ENCODE measurements at regions not wholly inside any gene's neighbourhood (a gene's known extent, or its start where the extent isn't known, plus 50 kb on each side); places are given as distances from the start of the nearest gene placed in this dataset.

DNA sequence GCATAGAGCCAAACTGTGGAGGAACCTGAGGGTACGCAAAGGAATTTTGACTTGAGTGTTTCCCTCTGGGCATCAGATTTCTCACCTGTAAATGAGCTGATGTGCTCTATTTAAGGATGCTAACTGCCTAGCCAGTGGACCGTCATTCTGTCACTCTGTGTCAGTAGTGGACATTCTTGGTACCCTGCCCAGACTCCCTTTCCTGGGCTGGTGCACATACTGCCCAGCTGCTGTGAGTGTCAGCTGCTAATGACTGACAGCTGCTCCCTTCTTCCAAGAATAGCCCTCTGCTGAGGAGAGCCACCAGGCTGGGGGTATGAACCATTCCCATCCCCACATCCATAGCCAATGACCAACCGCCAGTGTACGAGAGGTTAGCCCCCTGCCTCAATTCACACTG, 193.1 kb upstream of the DAB1 start:
- no peak overlapping the region for H3K4me3 ChIP-seq (ENCODE audit: low read length)
- H3K36me3 ChIP-seq (ENCODE audit: control insufficient read depth, low read depth, low read length) = no peaks in the 10 kb centered on the region
- no peak overlapping the region for H3K27ac ChIP-seq (ENCODE audit: low read length)
- no peaks in the 10 kb centered on the region for H3K27me3 ChIP-seq (ENCODE audit: control insufficient read depth, insufficient read depth, low read length)
- H3K9me3 ChIP-seq (ENCODE audit: control insufficient read depth, low read depth, low read length) = no peaks in the 10 kb centered on the region
- no peaks in the 10 kb centered on the region for H3K4me1 ChIP-seq (ENCODE audit: control insufficient read depth, low read depth, low read length)
- no peak overlapping the region for H3K9ac ChIP-seq (ENCODE audit: low read length)

DNA sequence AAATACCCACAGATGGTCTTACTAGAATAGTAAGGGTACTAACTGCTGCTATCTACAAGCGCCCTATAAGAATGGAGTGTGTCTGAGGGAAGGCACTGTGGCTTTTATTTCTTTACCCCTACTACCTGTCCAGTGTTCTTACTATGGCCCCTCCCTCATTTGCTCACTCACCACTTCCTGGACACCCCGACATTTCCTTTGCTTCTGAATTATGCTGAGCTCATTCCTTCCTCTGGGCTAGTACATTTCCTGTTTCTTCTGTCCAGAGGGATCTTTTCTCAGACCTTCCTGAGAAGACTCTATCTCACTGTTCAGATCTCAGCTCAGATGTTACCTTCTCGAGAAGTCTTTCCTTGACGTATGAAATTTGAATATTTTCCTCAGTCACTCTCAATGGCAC, 192.1 kb upstream of the DAB1 start:
- H3K27me3 ChIP-seq (ENCODE audit: control insufficient read depth, insufficient read depth, low read length) = no peaks in the 10 kb centered on the region
- H3K4me3 ChIP-seq (ENCODE audit: low read length) = no peak overlapping the region
- H3K9me3 ChIP-seq (ENCODE audit: control insufficient read depth, low read depth, low read length) = no peaks in the 10 kb centered on the region
- H3K9ac ChIP-seq (ENCODE audit: low read length) = no peak overlapping the region
- no peaks in the 10 kb centered on the region for H3K4me1 ChIP-seq (ENCODE audit: control insufficient read depth, low read depth, low read length)
- no peak overlapping the region for H3K27ac ChIP-seq (ENCODE audit: low read length)
- H3K36me3 ChIP-seq (ENCODE audit: control insufficient read depth, low read depth, low read length) = no peaks in the 10 kb centered on the region

DNA sequence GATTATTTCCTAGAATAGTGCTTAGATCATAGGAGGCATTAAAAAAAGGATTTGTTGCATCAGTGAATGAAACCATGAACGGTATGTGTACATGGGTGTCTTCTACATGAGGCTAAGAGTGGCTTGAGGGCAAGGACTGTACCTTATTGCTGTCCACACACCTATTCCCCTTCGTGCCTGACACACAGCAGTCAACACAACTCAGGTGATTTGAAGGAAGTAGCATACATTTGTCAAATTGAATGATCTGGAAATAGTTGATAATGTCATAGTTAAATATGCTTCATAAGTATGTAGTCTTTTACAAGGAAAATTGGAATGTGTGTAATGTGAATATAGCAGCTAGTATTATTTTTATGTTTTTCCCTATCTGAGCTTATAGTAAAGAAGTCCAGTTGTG, 189.0 kb upstream of the DAB1 start:
- Histone ChIP-seq H3K9me3 (ENCODE audit: control insufficient read depth, low read depth, low read length) (no peaks in the 10 kb centered on the region), H3K4me1 (ENCODE audit: control insufficient read depth, low read depth, low read length) (no peaks in the 10 kb centered on the region), H3K4me3 (ENCODE audit: low read length) (no peak overlapping the region), H3K27ac (ENCODE audit: low read length) (no peak overlapping the region), H3K36me3 (ENCODE audit: control insufficient read depth, low read depth, low read length) (no peaks in the 10 kb centered on the region), H3K9ac (ENCODE audit: low read length) (no peak overlapping the region), H3K27me3 (ENCODE audit: control insufficient read depth, insufficient read depth, low read length) (no peaks in the 10 kb centered on the region)

DNA sequence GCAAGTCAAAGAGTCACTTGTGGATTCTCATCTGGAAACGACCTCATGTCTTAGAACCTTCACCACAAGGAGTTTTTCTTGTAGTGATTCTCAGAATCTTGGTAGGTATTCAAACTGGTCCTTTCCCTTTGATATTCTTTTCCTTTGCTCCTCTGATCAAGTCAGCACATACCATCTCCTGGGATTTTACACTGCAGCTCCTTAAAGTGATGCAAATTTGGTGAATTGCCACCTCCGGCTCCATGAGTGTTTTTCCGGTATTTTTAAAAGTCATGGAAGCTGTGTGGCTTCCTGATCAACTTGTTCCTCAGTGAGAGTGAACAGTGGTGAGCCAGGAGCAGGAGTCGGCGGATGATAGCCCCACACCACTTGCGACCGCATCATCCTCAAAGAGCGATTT, 182.1 kb upstream of the DAB1 start:
- no peak overlapping the region for H3K4me3 ChIP-seq (ENCODE audit: low read length)
- no peaks in the 10 kb centered on the region for H3K27me3 ChIP-seq (ENCODE audit: control insufficient read depth, insufficient read depth, low read length)
- H3K4me1 ChIP-seq (ENCODE audit: control insufficient read depth, low read depth, low read length) = peaks cover 24% of the 10 kb centered on the region
- H3K9me3 ChIP-seq (ENCODE audit: control insufficient read depth, low read depth, low read length) = no peaks in the 10 kb centered on the region
- H3K27ac ChIP-seq (ENCODE audit: low read length) = no peak overlapping the region
- H3K36me3 ChIP-seq (ENCODE audit: control insufficient read depth, low read depth, low read length) = no peaks in the 10 kb centered on the region
- H3K9ac ChIP-seq (ENCODE audit: low read length) = no peak overlapping the region

DNA sequence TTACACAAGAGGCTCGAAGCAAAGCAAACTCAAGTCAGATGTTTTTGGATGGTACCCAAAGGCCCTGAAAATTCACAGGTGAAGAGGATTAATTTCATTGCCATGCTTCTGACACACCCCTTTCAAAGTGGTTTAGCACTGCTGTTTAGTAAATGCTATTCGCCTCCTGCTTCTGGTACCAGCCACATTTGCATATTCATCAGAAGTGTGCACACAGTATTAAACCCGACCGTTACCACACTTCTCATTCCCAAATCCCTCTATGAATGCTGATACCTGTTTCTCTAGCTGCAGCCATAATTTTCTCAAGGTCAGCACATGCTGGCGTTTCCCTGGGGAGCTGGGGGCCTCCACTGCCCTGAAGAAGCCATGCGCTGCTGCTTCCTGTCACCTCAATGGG, 179.8 kb upstream of the DAB1 start:
- Histone ChIP-seq H3K27ac (ENCODE audit: low read length) (no peak overlapping the region), H3K9me3 (ENCODE audit: control insufficient read depth, low read depth, low read length) (no peaks in the 10 kb centered on the region), H3K4me1 (ENCODE audit: control insufficient read depth, low read depth, low read length) (peaks cover 43% of the 10 kb centered on the region), H3K4me3 (ENCODE audit: low read length) (no peak overlapping the region), H3K9ac (ENCODE audit: low read length) (no peak overlapping the region), H3K36me3 (ENCODE audit: control insufficient read depth, low read depth, low read length) (no peaks in the 10 kb centered on the region), H3K27me3 (ENCODE audit: control insufficient read depth, insufficient read depth, low read length) (no peaks in the 10 kb centered on the region)

DNA sequence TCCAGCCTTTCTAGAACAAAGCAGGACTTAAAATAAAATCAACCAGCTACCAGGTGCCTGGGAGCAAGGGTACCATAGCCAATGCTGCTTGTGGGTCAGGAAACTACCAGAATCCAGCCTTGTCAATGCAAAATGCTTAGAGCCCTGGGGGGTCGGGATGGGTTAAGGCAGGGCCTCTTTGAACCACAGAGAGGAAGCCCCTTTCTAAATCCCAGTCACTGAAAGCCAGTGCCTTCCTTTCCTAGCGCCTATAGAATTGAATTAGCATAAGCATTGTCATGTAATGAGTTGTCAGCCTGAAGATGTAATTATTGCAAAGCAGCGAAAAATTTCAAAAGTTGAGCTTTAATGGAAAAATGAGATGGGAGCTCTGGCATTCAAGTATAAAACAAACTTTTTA, 176.6 kb upstream of the DAB1 start:
- no peak overlapping the region for H3K9ac ChIP-seq (ENCODE audit: low read length)
- H3K9me3 ChIP-seq (ENCODE audit: control insufficient read depth, low read depth, low read length) = no peaks in the 10 kb centered on the region
- no peaks in the 10 kb centered on the region for H3K36me3 ChIP-seq (ENCODE audit: control insufficient read depth, low read depth, low read length)
- peaks cover 64% of the 10 kb centered on the region for H3K4me1 ChIP-seq (ENCODE audit: control insufficient read depth, low read depth, low read length)
- peak overlapping the region; percentile 39 for H3K4me3 ChIP-seq (ENCODE audit: low read length)
- H3K27me3 ChIP-seq (ENCODE audit: control insufficient read depth, insufficient read depth, low read length) = no peaks in the 10 kb centered on the region
- H3K27ac ChIP-seq (ENCODE audit: low read length) = peak overlapping the region; percentile 21

DNA sequence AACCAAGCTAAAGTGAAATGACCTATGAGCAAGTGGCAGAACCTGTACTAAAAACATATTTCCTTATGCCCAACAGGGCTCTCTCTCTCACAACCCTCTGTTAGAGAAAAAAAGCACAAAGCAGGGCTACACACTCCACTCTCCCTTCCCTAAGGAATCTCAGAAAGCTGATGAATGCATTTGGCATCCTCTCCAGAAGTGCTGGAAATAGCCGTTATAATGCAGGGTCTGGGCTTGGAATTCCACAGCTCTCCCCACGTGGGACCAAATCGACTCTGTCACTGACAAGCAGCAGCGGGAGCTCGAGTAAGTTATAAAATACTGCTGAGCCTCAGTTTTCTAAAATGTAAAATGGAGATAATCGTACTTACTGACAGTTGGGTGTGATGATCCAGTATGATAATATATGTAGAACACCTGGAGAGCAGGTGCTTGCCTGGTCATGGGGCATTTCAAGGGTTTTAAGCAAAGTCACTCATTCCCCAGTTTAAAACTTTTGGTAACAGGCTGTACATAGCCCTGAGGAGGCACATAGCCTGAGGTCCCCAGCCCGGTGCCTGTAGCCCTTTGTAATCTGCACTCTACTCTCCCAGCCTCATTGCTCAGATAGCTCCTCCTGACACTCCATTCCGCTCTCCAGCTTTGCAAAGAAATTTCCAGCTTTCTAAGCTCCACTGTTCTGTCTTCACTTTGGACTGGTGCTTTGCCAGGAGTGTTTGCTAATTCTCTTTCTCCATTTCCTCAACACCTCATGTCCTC, 175.6 kb upstream of the DAB1 start:
- H3K9ac ChIP-seq (ENCODE audit: low read length) = no peak overlapping the region
- H3K36me3 ChIP-seq (ENCODE audit: control insufficient read depth, low read depth, low read length) = no peaks in the 10 kb centered on the region
- H3K27ac ChIP-seq (ENCODE audit: low read length) = peak overlapping the region; percentile 30
- peaks cover 60% of the 10 kb centered on the region for H3K4me1 ChIP-seq (ENCODE audit: control insufficient read depth, low read depth, low read length)
- peak overlapping the region; percentile 13 for H3K4me3 ChIP-seq (ENCODE audit: low read length)
- no peaks in the 10 kb centered on the region for H3K27me3 ChIP-seq (ENCODE audit: control insufficient read depth, insufficient read depth, low read length)
- H3K9me3 ChIP-seq (ENCODE audit: control insufficient read depth, low read depth, low read length) = no peaks in the 10 kb centered on the region

DNA sequence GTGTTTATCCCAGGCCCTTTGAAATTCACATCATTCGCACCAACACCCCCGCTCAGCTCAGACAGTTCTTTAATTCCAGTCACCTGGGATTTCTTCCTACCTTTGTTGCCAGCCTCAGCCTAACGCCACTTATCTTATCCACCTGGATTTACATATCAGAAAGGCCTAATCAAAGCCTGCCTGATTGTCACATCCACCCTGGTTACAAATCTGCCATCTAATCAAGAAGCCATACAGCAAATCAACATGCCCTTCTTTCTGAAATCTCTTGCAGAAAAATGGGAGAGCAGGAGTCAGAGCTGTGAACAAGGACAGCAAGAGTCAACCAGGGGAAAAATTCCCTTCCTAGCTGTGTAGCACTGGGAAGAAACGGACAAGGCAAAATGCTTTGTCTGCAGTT, 173.2 kb upstream of the DAB1 start:
- H3K27ac ChIP-seq (ENCODE audit: low read length) = no peak overlapping the region
- no peaks in the 10 kb centered on the region for H3K36me3 ChIP-seq (ENCODE audit: control insufficient read depth, low read depth, low read length)
- H3K27me3 ChIP-seq (ENCODE audit: control insufficient read depth, insufficient read depth, low read length) = no peaks in the 10 kb centered on the region
- H3K4me1 ChIP-seq (ENCODE audit: control insufficient read depth, low read depth, low read length) = peaks cover 48% of the 10 kb centered on the region
- no peak overlapping the region for H3K9ac ChIP-seq (ENCODE audit: low read length)
- H3K4me3 ChIP-seq (ENCODE audit: low read length) = no peak overlapping the region
- no peaks in the 10 kb centered on the region for H3K9me3 ChIP-seq (ENCODE audit: control insufficient read depth, low read depth, low read length)

DNA sequence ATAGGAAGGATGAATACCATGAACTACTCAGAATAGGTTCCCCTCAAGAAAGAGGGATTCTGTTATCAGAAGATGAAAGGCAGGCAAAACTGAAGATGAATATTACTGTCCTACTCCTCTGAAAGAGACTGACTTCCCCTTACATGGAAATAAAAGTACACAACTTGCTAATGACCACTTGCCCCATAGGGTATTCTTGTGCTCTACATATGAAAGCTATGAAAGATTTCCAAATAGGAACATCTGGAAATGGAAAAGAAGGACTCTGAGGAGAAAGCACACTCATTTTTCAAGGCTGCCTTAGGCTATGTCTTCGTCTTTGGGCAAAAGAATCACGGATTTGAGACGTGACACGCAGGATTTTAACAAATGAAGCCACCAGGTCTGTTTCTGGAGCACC, 170.1 kb upstream of the DAB1 start:
- Histone ChIP-seq H3K9ac (ENCODE audit: low read length) (no peak overlapping the region), H3K9me3 (ENCODE audit: control insufficient read depth, low read depth, low read length) (no peaks in the 10 kb centered on the region), H3K4me3 (ENCODE audit: low read length) (no peak overlapping the region), H3K27ac (ENCODE audit: low read length) (no peak overlapping the region), H3K36me3 (ENCODE audit: control insufficient read depth, low read depth, low read length) (no peaks in the 10 kb centered on the region), H3K4me1 (ENCODE audit: control insufficient read depth, low read depth, low read length) (peaks cover 30% of the 10 kb centered on the region), H3K27me3 (ENCODE audit: control insufficient read depth, insufficient read depth, low read length) (no peaks in the 10 kb centered on the region)

DNA sequence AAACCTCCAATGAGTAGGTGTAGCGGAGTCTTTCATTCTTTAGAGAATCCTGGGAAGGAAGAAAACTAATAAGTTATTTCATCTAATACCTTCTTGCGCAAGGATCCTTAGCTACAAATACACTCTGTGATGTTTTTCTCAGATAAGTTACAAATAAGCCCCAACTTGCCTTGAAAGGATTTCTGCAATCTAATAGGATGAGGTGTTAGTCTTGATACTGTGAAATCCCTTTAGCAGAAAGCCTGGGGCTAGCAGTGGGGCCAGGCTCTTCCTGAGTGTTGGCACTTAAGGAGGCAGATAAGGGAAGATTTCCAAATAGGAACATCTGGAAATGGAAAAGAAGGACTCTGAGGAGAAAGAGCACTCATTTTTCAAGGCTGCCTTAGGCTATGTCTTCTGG, 168.0 kb upstream of the DAB1 start:
- Histone ChIP-seq H3K4me1 (ENCODE audit: control insufficient read depth, low read depth, low read length) (peaks cover 13% of the 10 kb centered on the region), H3K4me3 (ENCODE audit: low read length) (no peak overlapping the region), H3K9me3 (ENCODE audit: control insufficient read depth, low read depth, low read length) (no peaks in the 10 kb centered on the region), H3K27me3 (ENCODE audit: control insufficient read depth, insufficient read depth, low read length) (no peaks in the 10 kb centered on the region), H3K27ac (ENCODE audit: low read length) (no peak overlapping the region), H3K9ac (ENCODE audit: low read length) (no peak overlapping the region), H3K36me3 (ENCODE audit: control insufficient read depth, low read depth, low read length) (no peaks in the 10 kb centered on the region)

DNA sequence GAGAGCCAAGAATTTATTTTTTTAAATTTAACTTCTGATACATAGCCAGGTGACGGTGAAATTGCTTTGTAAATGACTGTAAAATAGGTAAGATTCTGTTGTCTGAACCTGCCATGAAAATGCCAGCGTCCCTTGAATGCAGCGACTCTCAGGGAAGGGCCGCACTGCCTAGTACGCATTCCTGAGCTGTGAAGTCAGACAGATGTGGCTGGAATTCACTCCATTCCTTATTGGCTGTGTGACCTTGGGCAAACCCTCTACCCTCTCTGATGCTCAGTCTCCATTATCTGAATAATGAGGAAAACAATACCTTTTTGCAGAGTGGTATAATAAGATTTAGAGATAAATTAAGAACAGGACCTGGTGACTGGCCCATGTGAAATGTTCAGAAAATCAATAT, 167.1 kb upstream of the DAB1 start:
- Histone ChIP-seq H3K4me1 (ENCODE audit: control insufficient read depth, low read depth, low read length) (peaks cover 4% of the 10 kb centered on the region), H3K9ac (ENCODE audit: low read length) (no peak overlapping the region), H3K9me3 (ENCODE audit: control insufficient read depth, low read depth, low read length) (no peaks in the 10 kb centered on the region), H3K4me3 (ENCODE audit: low read length) (no peak overlapping the region), H3K27me3 (ENCODE audit: control insufficient read depth, insufficient read depth, low read length) (no peaks in the 10 kb centered on the region), H3K27ac (ENCODE audit: low read length) (no peak overlapping the region), H3K36me3 (ENCODE audit: control insufficient read depth, low read depth, low read length) (no peaks in the 10 kb centered on the region)

DNA sequence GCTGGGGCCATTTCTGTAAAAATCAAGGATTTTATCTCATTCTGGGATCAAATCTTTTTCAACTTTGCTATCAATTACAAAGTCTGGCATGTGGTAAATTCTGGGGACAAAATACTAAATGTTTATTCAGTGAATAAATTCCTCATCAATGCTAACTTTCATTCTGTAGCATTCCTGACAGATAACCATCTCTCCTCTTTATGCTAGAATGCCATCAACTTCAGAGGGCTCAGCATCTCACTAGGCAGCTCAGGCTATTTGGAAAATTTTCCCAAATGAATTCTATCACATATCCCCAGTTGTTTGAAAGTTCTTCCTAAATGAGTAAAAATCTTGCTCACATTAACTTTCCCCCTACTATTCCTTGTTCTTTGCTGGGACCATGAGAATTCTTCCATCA, 163.0 kb upstream of the DAB1 start:
- H3K4me3 ChIP-seq (ENCODE audit: low read length) = no peak overlapping the region
- H3K36me3 ChIP-seq (ENCODE audit: control insufficient read depth, low read depth, low read length) = no peaks in the 10 kb centered on the region
- H3K27me3 ChIP-seq (ENCODE audit: control insufficient read depth, insufficient read depth, low read length) = no peaks in the 10 kb centered on the region
- no peak overlapping the region for H3K9ac ChIP-seq (ENCODE audit: low read length)
- H3K27ac ChIP-seq (ENCODE audit: low read length) = no peak overlapping the region
- no peaks in the 10 kb centered on the region for H3K4me1 ChIP-seq (ENCODE audit: control insufficient read depth, low read depth, low read length)
- no peaks in the 10 kb centered on the region for H3K9me3 ChIP-seq (ENCODE audit: control insufficient read depth, low read depth, low read length)
